DMS 273 (cell line): ENCODE measurements at regions not wholly inside any gene's neighbourhood (a gene's known extent, or its start where the extent isn't known, plus 50 kb on each side); places are given as distances from the start of the nearest gene placed in this dataset.
A peak's percentile ranks its signal among the peaks of the same experiment; 100 is the strongest.

Source experiments
- DNase-seq: peaks from one replicate; lab custom pipeline; 2025; ENCODE audit not compliant: unreplicated experiment; lab: John Stamatoyannopoulos, UW

DNA sequence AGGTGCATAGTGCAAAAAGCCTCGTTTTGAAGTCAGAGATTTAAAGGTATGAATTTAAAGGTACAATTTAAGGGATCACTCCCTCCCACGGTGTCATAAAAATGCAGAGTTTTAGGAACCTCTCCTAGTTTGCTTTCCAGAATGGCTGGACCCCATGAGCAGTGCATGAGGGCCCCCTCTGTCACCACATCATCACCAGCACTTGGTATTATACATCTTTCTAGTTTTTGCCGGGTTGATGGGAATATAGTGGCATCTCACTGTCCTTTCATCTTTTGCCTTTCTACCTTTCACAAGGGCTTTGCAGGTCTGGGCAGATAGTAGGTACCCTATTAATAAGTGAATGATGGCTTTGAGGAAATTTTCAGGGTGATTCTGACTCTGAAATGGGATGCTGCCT, 103.6 kb upstream of the AGBL1 start:
- DNase-seq: no peak

DNA sequence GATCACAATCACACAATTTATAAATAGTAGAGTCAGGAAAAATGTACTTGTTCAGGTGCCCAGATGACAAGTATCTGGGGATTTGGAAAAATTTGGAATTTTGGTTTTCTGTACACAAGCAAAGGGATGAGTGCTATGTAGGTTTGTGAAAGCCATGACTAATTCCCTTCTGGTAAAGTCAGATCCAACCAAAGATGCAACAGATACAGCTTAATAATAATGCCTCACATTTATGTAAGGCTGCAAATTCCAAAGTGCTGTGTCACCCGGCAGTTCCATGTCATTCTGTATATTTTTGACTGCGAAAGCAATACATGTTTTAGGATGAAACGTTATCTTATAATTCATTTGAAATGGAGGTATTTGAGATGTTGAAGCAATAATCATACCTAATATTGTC, 102.7 kb upstream of the AGBL1 start:
- no peak for DNase-seq

DNA sequence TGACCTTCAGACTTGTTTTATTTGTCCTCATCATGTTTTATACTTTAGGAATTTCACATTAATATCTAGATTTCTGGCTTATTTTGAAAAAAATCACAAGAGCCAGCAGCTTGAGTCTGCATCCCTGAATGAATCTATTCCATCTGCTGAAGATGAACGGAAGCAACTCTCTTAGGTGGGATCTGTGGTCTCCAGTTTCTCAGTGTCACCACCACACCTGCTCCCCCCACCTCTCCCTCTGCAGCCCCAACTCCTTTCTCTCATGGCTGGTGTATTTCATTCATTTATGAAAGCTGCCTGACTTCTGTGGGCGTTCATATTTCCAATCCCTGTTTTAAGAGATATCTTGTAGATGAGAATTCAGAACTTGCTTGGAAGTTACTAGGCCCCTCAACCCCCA, 102.1 kb upstream of the AGBL1 start:
- no peak for DNase-seq

DNA sequence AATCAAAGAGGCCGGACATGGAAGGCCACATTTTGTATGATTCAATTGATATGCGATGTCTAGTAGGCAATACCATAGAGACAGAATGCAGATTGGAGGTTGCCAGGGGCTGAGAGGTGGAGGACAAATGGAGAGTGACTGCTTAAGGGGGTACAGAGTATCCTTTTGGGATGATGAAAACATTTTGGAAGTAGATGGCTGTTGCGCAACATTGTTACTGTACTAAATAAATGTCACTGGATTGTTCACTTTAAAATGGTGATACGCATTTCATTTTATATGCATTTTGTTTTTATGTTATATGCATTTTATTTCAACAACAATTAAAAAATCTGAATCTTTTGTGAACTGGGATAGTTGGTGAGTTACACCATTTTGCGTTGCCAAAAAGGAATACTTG, 99.7 kb upstream of the AGBL1 start:
- no peak for DNase-seq

DNA sequence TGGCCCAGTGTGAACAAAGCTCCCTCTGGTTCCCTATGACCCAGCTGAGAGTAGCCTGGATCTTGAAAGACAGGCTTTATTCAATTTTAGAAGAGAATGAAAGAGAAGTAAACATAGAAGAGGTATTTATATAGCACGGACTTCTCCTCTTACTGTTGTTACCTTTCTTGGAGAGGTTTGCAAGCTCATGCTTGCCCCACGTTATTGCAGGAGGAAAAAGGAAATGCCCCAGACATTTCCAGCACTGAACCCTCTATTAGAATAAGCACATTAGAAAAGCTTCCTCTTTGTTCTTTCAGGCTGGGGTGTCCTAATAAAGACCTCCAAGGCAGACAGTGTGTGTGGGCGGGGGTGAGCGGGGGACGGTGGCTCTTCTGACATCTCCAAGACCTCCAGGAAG, 98.7 kb upstream of the AGBL1 start:
- no peak for DNase-seq

DNA sequence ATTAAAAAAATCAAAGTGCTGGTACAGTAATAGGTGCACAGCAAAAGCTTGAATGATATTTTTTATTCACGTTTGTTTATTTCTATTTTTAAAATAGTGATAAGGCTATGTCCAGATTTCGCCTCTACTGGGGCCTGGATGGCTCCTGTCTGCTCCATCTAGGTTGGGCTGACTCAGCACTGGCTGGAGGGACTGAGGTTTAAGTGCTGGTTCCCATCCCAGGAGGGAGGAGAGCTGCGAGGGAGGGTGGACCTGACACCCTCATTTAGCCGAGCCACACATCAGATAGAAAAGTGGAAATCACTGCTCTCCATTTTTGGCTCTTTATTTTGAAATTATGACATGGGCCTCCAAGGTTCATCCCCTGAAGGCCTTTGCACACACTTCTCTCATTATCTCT, 95.4 kb upstream of the AGBL1 start:
- DNase-seq: no peak

DNA sequence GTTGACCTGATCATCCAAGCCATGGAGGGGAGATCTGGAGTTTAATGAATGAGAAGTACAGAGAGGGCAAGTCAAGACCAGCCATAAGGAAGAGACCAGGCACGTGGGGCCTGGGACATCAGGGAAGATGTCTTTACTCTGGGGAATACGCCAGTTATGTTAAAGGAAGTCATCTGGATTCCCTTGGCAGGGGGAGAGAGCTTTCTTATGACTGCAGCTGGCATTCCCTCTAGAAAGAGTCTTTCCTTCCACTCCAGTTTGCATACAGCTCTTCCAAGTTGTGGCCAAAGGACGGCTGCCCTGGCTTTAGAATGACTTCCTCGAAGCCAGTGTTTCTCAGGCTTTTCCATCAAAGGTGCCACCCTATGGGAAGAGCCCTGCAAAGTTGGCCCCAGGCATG, 93.6 kb upstream of the AGBL1 start:
- DNase-seq: no peak

DNA sequence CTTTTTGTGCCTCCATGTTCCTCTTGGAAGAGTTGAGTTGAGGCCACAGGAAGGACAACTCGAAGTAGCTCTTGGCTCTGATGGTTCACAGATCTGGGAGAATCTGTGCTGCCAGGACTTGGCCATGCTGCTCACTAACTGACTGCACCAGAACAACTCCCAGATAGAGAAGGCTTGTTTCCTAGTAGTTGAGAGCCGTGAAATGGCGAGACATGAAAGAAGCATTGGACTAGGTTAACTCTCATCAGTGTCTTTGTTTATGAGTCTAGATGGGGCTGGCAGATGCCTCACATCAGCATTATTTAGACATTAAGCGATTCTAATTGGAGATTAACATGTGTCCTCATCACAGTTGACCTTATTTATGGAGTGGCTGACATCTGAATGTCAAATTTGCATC, 92.9 kb upstream of the AGBL1 start:
- no peak for DNase-seq

DNA sequence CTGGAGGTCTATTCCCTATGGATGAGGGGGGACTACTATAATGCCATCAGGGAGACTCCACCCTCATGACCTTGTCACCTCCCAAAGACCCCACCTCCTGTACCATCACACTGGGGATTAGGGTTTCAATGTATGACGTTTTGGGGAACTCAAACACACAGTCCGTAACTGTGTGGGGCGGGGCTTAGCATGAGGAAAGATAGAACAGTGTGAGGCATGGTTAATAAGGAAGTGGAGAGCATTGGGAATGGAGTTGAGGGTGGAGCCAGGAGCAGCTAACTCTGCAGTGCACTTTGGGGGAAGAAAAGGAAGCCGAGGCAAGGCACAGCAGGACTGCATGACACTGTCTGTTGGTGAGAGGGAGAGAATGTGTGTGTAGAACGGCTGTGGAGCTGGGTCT, 90.9 kb upstream of the AGBL1 start:
- DNase-seq: no peak

DNA sequence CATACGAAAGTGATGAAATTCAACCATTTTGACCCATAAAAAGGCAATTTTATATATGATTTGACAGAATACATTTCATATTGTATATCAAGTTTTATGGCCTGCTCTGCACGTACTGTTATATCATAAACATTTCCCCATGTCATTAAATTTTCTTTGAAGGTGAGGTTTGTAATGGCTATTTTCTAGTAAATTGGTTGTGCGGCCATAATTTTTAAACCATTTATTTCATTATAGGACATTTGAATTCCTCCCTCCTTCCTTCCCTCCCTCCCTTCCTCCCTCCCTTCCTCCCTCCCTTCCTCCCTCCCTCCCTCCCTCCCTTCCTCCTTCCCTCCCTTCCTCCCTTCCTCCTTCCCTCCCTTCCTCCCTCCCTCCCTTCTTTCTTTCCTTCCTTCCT, 87.4 kb upstream of the AGBL1 start:
- no peak for DNase-seq

DNA sequence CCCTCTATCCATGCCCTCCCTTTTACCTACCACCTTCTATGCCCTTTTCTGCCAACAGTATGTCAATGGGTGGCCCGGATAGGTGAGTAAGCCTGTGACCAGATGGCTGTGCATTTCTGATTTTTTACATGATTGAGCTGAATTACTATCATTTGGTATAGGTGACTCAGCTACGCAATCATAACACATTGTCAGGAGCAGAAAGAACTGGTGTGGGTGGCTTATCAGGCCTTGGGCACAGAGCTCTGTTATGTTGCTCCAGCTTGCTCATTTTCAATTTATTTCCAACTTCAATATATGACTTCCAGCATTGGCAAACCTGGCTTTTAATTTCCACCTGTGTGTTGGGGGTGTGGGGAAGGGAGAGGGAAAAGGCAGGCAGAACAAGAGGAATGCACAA, 86.6 kb upstream of the AGBL1 start:
- DNase-seq: peak; percentile 35

DNA sequence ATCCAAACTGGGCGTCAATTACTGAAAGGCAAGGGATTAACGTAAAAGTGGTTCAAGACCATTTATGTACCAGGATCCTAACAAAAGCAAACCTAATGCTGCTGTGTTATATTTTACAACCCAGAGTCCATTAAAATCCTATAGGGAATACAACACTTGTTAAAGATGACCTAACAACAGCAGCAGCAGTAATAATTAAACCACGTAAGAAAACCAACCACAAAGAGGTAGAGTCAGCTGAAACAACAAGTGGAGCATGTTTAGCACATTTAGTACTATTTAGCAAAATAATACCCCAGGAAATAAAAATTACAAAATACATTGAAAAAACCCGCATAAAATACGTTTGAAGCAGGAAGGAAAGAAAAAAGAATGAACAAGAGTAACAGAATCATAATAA, 82.1 kb upstream of the AGBL1 start:
- no peak for DNase-seq

DNA sequence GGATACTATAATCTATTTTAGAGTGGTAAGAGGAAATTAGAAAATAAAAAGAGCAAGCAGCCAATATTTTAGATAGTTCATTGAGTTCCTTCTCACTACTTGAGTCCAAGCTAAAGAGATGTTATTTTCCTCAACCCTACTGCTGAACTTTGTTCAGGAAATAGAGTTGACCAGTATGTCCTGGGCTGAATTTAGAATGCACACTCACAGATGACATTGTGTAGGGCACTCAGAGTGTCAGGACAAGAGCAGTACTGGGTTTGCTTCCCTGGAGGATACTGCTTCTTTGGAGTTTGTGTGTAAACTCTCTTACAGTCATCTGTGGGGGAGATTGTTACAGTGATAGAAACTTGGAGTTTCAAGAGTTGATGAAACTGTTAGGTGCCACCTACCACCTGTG, 80.0 kb upstream of the AGBL1 start:
- DNase-seq: no peak

DNA sequence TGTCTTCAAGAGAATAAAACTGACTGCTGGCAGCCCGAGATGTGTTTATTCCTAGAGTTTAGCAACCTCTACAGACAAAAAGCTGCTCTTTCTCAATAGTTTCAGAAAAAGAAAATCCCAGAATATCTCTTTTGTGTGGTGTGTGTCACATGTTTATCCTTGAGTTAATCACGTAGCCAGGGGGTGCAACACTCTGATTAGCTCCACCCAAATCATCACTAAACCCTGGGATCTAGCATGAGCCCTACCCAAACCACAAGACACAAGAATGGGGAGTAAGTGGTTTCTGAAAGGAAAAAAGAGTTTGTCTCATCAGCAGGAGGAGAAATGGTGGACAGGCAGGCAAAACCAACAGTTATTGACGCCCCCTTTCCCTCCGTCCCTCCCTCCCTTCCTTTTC, 78.5 kb upstream of the AGBL1 start:
- no peak for DNase-seq

DNA sequence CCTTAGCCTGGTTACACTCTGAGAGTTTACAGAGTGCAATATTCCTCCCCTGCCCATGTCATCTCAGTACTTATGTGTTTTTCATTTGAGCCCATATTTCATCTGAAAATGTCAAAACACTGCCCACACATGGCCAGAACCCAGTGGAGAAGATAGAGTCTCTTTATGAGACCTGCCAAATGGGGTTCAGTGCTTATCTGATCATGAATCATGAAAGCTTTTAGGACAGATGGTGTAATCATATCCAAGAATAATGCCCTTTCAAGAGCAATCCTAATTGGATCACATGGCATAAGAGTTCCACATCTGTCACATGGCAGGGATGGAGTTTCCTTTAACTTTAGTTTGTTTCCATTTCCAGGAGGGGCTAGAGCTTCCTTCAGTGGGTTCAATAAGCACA, 77.2 kb upstream of the AGBL1 start:
- DNase-seq: peak; percentile 91

DNA sequence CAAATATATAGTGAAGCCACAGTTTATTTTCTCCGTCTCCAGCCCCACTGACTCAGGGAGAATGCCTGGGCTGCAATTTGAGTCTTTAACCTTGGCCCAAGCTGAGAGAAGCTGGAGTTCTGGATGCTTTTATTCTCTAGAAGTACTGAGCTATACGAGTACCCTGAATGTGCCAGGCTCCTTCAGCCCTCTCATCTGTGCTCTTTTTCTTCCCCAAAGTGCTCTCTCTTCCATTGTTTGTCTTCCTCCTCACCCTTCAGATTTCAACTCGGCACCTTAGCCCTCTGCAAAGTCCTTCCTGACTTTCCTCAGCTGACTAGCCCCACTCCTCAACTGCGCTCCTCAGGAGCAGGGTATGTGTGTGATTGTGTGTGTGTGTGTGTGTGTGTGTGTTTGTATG, 75.6 kb upstream of the AGBL1 start:
- DNase-seq: no peak

DNA sequence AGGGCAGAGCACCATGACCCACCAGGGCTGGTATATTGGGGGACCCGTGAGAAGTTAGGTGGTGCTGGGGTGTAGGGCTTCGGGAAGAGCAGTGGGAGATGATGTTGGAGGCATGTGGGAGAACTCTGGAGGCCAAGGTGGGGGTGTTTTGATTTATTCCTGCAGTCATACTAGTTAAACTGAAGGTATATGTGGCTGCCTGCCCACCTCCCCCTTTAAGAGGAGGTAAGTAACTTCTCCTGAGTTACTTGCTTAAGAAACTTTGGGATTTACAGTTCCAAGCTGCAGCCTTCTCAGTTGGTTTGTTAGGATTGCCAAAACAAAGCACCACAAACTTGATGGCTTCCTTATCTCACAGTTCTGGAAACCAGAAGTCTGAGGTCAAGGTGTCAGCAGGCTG, 73.1 kb upstream of the AGBL1 start:
- DNase-seq: no peak

DNA sequence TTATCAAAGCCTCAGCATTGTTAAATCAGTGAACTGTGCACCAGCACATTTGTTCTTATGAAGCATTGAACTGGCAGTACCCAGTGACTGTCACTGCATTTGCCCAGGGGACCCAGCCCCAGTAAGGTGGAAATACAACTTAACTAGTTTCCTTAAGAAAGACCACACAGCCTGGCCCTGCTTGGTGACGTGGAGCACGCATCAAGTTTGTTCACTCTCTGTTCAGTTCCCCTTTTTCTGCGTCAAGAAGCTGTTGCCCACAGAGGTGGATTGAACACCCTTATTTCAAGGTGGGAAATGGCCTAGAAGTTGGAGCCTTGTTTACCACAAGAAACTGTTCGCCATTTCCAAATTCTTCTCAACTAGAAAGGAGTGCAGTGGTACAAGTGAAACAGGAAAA, 69.9 kb upstream of the AGBL1 start:
- no peak for DNase-seq

DNA sequence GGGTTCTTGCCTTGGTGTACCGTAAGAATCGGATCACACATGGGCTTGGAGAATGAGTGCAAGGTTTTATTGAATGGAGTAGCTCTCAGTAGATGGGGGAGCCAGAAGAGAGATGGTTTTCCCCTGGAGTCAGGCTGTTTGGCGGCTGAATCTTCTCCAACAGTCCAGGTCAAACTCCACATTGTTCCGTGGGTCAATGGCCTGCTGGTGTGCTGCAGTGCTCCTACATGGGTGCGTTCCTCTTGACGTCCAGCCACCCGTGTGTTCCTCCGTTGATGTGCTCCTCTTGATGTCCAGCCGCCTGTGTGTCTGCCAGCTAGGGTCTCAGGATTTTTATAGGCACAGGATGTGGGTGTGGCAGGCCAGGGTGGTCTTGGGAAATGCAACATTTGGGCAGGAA, 69.3 kb upstream of the AGBL1 start:
- no peak for DNase-seq

DNA sequence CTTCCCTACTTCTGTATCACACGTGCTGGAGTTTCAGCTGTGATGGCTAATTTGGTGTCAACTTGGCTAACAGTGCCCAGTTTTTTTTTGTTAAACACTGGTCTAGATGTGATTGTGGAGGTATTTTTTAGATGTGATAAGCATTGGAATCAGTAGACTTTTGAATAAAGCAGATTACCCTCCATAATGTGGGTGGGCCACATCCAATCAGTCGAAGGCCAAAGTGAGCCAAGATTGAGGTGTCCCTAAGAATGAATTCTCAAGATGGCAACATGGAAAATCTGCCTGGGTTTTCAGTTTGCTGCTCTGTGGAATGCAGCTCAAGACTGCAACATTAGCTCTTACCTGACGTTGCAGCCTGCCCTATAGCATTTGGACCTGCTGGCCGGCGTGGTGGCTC, 68.8 kb upstream of the AGBL1 start:
- DNase-seq: no peak

DNA sequence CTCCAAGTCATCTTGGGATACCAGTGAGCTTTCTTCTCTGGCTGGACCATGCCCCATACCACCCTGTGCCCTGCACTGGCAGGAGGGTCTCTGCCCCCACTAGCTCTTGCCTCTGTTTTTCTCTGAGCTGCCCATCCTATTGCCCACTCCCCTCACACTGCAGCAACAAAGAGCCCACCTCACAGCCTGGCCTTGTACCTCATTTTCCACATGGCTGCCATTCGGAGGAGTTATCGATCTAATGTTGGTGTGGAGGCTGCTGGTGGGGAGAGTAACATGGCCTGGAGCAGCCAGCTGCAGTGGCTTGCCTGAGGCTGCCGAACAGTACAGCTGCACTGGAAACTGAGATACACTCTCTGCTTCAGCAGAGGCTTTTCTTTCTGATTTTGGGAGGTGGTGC, 65.7 kb upstream of the AGBL1 start:
- no peak for DNase-seq

DNA sequence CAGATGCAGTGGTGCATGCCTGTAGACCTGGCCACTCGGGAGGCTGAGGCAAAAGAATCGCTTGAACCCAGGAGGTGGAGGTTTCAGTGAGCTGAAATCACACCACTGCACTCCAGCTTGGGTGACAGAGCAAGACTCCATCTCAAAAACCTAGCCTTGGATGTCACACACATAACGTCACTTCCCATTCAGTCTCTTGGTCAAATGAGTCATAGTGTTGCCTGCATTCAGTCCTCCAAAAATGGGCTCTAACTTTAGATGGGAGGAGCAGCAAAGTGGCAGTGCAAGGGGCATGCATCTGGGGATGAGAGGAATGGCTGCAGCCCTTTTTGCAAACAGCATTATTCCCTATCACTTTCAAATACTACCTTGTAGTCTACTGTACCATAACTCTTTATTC, 62.9 kb upstream of the AGBL1 start:
- no peak for DNase-seq

DNA sequence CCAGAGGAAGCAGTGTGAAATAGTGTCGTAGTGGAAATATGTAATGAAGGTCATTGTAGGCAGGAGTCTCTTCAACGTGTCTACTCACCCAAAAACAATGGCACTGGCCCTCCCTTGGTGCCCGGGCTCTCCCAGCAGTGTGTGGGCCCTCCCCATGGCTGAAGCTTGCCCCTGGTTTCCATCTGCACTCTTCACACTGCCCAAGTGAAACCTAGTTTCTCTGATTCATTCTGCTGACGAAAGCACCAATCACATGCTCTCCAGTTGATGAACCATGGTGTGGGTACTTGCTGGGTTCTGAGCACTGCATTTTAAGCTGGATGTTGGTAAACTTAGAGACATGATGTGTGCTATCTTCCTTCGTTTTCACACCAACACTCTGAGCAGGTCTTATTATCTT, 61.0 kb upstream of the AGBL1 start:
- no peak for DNase-seq
